HCT116 (cell line): ENCODE measurements at regions not wholly inside any gene's neighbourhood (a gene's known extent, or its start where the extent isn't known, plus 50 kb on each side); places are given as distances from the start of the nearest gene placed in this dataset.

Source experiments
- ATAC-seq: fragments of 200-7000 bp; cut with Tn5 transposase; 2 replicates; pipeline ENCODE4 v1.9.1; 2020; ENCODE audit warnings: mild to moderate bottlenecking, moderate library complexity
- BruUV-seq: library from RNA; stranded (reverse); fragments of 400-500 nt; replicated peaks from 2 replicates; lab custom pipeline; 2021; lab: Mats Ljungman, UMichigan
- CTCF ChIA-PET: fragments of 300-600 bp; sonication (Branson Sonifier 250); formaldehyde crosslinking; loops from one replicate; lab custom pipeline; 2021; ENCODE audit warnings: antibody characterized with exemption; lab: Charles Lee
- POLR2A ChIA-PET: fragments of 300-600, 350-600 bp; sonication (Branson Sonifier 250); formaldehyde crosslinking; loops from one replicate; lab custom pipeline; 2021; ENCODE audit warnings: antibody characterized with exemption; lab: Charles Lee
- RAD21 ChIA-PET, 2 experiments: fragments of 300-600 bp; sonication (Branson Sonifier 250); formaldehyde crosslinking; loops; one replicate each; lab custom pipeline; 2023; ENCODE audit warnings: low total read pairs in 2 of 2; ENCODE audit not compliant: uncharacterized antibody in 2 of 2, unreplicated experiment in 2 of 2, low non-redundant PET in 1 of 2; lab: Charles Lee
- DNase-seq: peaks from one replicate; pipeline ENCODE4 v3.0.0-alpha.2; 2010; ENCODE audit warnings: low read depth, low spot score
- H2AFZ ChIP-seq: fragments of 200-600 bp; shearing (Covaris generic), sonication (generic); 2 replicates; pipeline ENCODE4 v1.6.1; 2017; ENCODE audit warnings: low read depth, mixed run types, mixed read lengths, antibody characterized with exemption, low read length; ENCODE audit not compliant: poor library complexity, severe bottlenecking
- H3K27ac ChIP-seq: 2 replicates; pipeline ENCODE4 v1.5.1; 2012; ENCODE audit warnings: low read depth, low read length
- H3K27me3 ChIP-seq: fragments of 200-600 bp; sonication (generic); 2 replicates; pipeline ENCODE4 v1.6.1; 2016; ENCODE audit warnings: mixed run types, low read length, mixed read lengths; ENCODE audit not compliant: insufficient read depth
- H3K36me3 ChIP-seq, 2 experiments: fragments of 200-500 bp in 1 of 2; fragments of 200-600 bp in 1 of 2; sonication (Bioruptor generic) in 1 of 2; sonication (generic) in 1 of 2; 2 replicates each; pipeline versions ENCODE4 v1.5.1 to v1.6.1; 2014 to 2016; ENCODE audit warnings: low read length in 2 of 2, inconsistent platforms in 1 of 2, mixed read lengths in 1 of 2, mixed run types in 1 of 2; ENCODE audit not compliant: insufficient read depth in 2 of 2, control insufficient read depth in 1 of 2
- H3K4me1 ChIP-seq, 2 experiments: fragments of 200-600 bp in 1 of 2; sonication (generic) in 1 of 2; 2 replicates each; pipeline versions ENCODE4 v1.5.1 to v1.6.1; 2012 to 2017; ENCODE audit warnings: low read length in 2 of 2, inconsistent platforms in 1 of 2, mild to moderate bottlenecking in 1 of 2, mixed read lengths in 1 of 2, mixed run types in 1 of 2, moderate library complexity in 1 of 2; ENCODE audit not compliant: insufficient read depth in 2 of 2, control insufficient read depth in 1 of 2
- H3K4me2 ChIP-seq: fragments of 200-600 bp; sonication (generic); 2 replicates; pipeline ENCODE4 v1.6.1; 2017; ENCODE audit warnings: mixed run types, low read length, mixed read lengths
- H3K4me3 ChIP-seq, 2 experiments: fragments of 200-600 bp in 1 of 2; sonication (generic) in 1 of 2; replicated peaks in 1 of 2; 2 replicates each; pipeline ENCODE4 v1.5.1; 2011 to 2016; ENCODE audit warnings: low read length in 2 of 2, control low read depth in 1 of 2, low read depth in 1 of 2, mild to moderate bottlenecking in 1 of 2, mixed read lengths in 1 of 2, mixed run types in 1 of 2
- H3K79me2 ChIP-seq: fragments of 200-600 bp; sonication (generic); 2 replicates; pipeline ENCODE4 v1.6.1; 2017; ENCODE audit warnings: mild to moderate bottlenecking, mixed run types, low read length, moderate library complexity, mixed read lengths; ENCODE audit not compliant: insufficient read depth
- H3K9ac ChIP-seq: fragments of 200-600 bp; sonication (generic); 2 replicates; pipeline ENCODE4 v1.6.1; 2016; ENCODE audit warnings: low read length, mixed read lengths
- H3K9me2 ChIP-seq: fragments of 200-600 bp; sonication (generic), shearing (Covaris generic); 2 replicates; pipeline ENCODE4 v1.6.1; 2017; ENCODE audit warnings: mixed run types, mild to moderate bottlenecking, moderate library complexity; ENCODE audit not compliant: insufficient read depth
- H3K9me3 ChIP-seq, 2 experiments: fragments of 200-500 bp in 1 of 2; fragments of 200-600 bp in 1 of 2; sonication (Bioruptor generic) in 1 of 2; sonication (generic) in 1 of 2; 2 replicates each; pipeline ENCODE4 v1.6.1; 2014 to 2017; ENCODE audit warnings: low read length in 2 of 2, mixed read lengths in 2 of 2, inconsistent platforms in 1 of 2, low read depth in 1 of 2, mild to moderate bottlenecking in 1 of 2, mixed run types in 1 of 2, moderate library complexity in 1 of 2; ENCODE audit not compliant: control insufficient read depth in 1 of 2, insufficient read depth in 1 of 2
- H4K20me1 ChIP-seq: fragments of 200-600 bp; sonication (generic), shearing (Covaris generic); 2 replicates; pipeline ENCODE4 v1.6.1; 2017; ENCODE audit warnings: mixed run types, mild to moderate bottlenecking, moderate library complexity; ENCODE audit not compliant: insufficient read depth
- ELF1 ChIP-seq: IDR thresholded peaks from 2 replicates; pipeline ENCODE4 v1.6.1; 2012; ENCODE audit warnings: low read depth, borderline replicate concordance
- FOSL1 ChIP-seq: IDR thresholded peaks from 2 replicates; pipeline ENCODE4 v1.6.1; 2012; ENCODE audit warnings: low read depth
- JUND ChIP-seq: IDR thresholded peaks from 2 replicates; pipeline ENCODE4 v1.6.1; 2012
- POLR2AphosphoS5 ChIP-seq: IDR thresholded peaks from 2 replicates; pipeline ENCODE4 v1.6.1; 2011; ENCODE audit warnings: mild to moderate bottlenecking, low read depth, low read length, moderate library complexity
- REST ChIP-seq: IDR thresholded peaks from 2 replicates; pipeline ENCODE4 v1.6.1; 2012; ENCODE audit warnings: low read depth
- SRF ChIP-seq: IDR thresholded peaks from 2 replicates; pipeline ENCODE4 v1.6.1; 2012; ENCODE audit warnings: low read depth
- ZBTB33 ChIP-seq: IDR thresholded peaks from 2 replicates; pipeline ENCODE4 v1.6.1; 2011; ENCODE audit warnings: mild to moderate bottlenecking, low read length, moderate library complexity; ENCODE audit not compliant: insufficient replicate concordance; ENCODE audit errors: extremely low read depth
- ZFX ChIP-seq: fragments of 450-650 bp; IDR thresholded peaks from 2 replicates; pipeline ENCODE4 v1.6.1; 2017
- ZNF274 ChIP-seq: fragments of 200-500 bp; sonication (Bioruptor generic); IDR thresholded peaks from 2 replicates; pipeline ENCODE4 v1.6.1; 2014; ENCODE audit warnings: mild to moderate bottlenecking, low read depth, low read length, inconsistent platforms
- intact Hi-C: fragments of 100-400 bp; cut with micrococcal nuclease; formaldehyde crosslinking; loops from 2 replicates; pipeline ENCODE4 v1.10.0; 2022

- Histone ChIP-seq H3K36me3 (no peaks in the 10 kb centered on the region), H3K9me3 (peaks cover 4 to 15% of the 10 kb centered on the region in 2 experiments; a peak in 2 of 4 replicates), H3K4me1 (no peaks in the 10 kb centered on the region), H2AFZ (no peak overlapping the region), H3K79me2 (no peaks in the 10 kb centered on the region), H3K4me3 (no peak overlapping the region), H3K9me2 (no peaks in the 10 kb centered on the region), H3K27me3 (no peaks in the 10 kb centered on the region), H4K20me1 (no peaks in the 10 kb centered on the region), H3K27ac (no peak overlapping the region), H3K9ac (no peak overlapping the region), H3K4me2 (no peak overlapping the region)
- no peak for TF ChIP-seq ELF1
- TF ChIP-seq REST = no peak
- no peak for TF ChIP-seq SRF
- TF ChIP-seq FOSL1 = no peak
- no peak for TF ChIP-seq JUND
- TF ChIP-seq ZBTB33 = no peak
- TF ChIP-seq ZFX = no peak
- no peak for TF ChIP-seq POLR2AphosphoS5
- no peak for TF ChIP-seq ZNF274
- no peak for ATAC-seq
- intact Hi-C loops = no loop called here
- DNase-seq = no peak
- RAD21 ChIA-PET = no interaction called here
- BruUV-seq = no TSS peak
- POLR2A ChIA-PET = no interaction called here
- CTCF ChIA-PET = no interaction called here
Measured at GRCh38 chr3:118146658-118147375, 887.8 kb downstream of the IGSF11 start.
